ENCODE measurements at regions not wholly inside any gene's neighbourhood (a gene's known extent, or its start where the extent isn't known, plus 50 kb on each side); places are given as distances from the start of the nearest gene placed in this dataset.
"Not testable (repeated sequence)": the region's sequence is repeated elsewhere in the genome, so short reads cannot be mapped to it uniquely, and the experiment has no call there.

- Histone ChIP-seq H3K27ac (replicated peaks) (no peak overlapping the region), H3K27me3 (ENCODE audit: insufficient read depth, poor library complexity, severe bottlenecking) (no peaks in the 10 kb centered on the region), H3K4me3 (replicated peaks; ENCODE audit: insufficient read depth, low read length) (no peak overlapping the region)
- no peak for DNase-seq (ENCODE audit: low read depth in 1 of 2, low spot score in 1 of 2)
- TF ChIP-seq GABPA (IDR thresholded peaks at IDR 0.05; ENCODE audit: low read depth) (no peak), CTCF (IDR thresholded peaks at IDR 0.05; ENCODE audit: insufficient read depth, low read length) (no peak), SPI1 (IDR thresholded peaks at IDR 0.05; ENCODE audit: borderline replicate concordance, low read depth) (no peak), POLR2AphosphoS5 (IDR thresholded peaks at IDR 0.05; ENCODE audit: low read depth) (no peak), REST (IDR thresholded peaks at IDR 0.05; ENCODE audit: insufficient replicate concordance, low read depth) (no peak)
These were observed 247.9 kb upstream of the SOX9 start for GRCh38 chr17:71872843-71873485.

GRCh38 chr17:71874773-71875172 is 246.0 kb upstream of the SOX9 start:
- not testable (repeated sequence) for H3K4me3 ChIP-seq (replicated peaks; ENCODE audit: insufficient read depth, low read length); DNase-seq (ENCODE audit: low read depth in 1 of 2, low spot score in 1 of 2); H3K27me3 ChIP-seq (ENCODE audit: insufficient read depth, poor library complexity, severe bottlenecking); H3K27ac ChIP-seq (replicated peaks)

- Histone ChIP-seq H3K27me3 (ENCODE audit: insufficient read depth, poor library complexity, severe bottlenecking) (no peaks in the 10 kb centered on the region), H3K27ac (replicated peaks) (no peak overlapping the region), H3K4me3 (replicated peaks; ENCODE audit: insufficient read depth, low read length) (no peak overlapping the region)
- TF ChIP-seq CTCF (IDR thresholded peaks at IDR 0.05; ENCODE audit: insufficient read depth, low read length), result no peak
- no peak for TF ChIP-seq POLR2AphosphoS5 (IDR thresholded peaks at IDR 0.05; ENCODE audit: low read depth)
- no peak for TF ChIP-seq SPI1 (IDR thresholded peaks at IDR 0.05; ENCODE audit: borderline replicate concordance, low read depth)
- no peak for TF ChIP-seq REST (IDR thresholded peaks at IDR 0.05; ENCODE audit: insufficient replicate concordance, low read depth)
- no peak for TF ChIP-seq GABPA (IDR thresholded peaks at IDR 0.05; ENCODE audit: low read depth)
- no peak for DNase-seq (ENCODE audit: low read depth in 1 of 2, low spot score in 1 of 2)
These were observed 242.5 kb upstream of the SOX9 start for GRCh38 chr17:71878271-71878670.

- TF ChIP-seq CTCF (IDR thresholded peaks at IDR 0.05; ENCODE audit: insufficient read depth, low read length), result no peak
- no peak for TF ChIP-seq SPI1 (IDR thresholded peaks at IDR 0.05; ENCODE audit: borderline replicate concordance, low read depth)
- TF ChIP-seq POLR2AphosphoS5 (IDR thresholded peaks at IDR 0.05; ENCODE audit: low read depth), result no peak
- no peak for TF ChIP-seq GABPA (IDR thresholded peaks at IDR 0.05; ENCODE audit: low read depth)
- no peak for TF ChIP-seq REST (IDR thresholded peaks at IDR 0.05; ENCODE audit: insufficient replicate concordance, low read depth)
- no peak for DNase-seq (ENCODE audit: low read depth in 1 of 2, low spot score in 1 of 2)
- no peak overlapping the region for H3K27ac ChIP-seq (replicated peaks)
These were observed 241.8 kb upstream of the SOX9 start for GRCh38 chr17:71878998-71879397.

More at GRCh38 chr17:71878998-71879397, 241.8 kb upstream of the SOX9 start:
- H3K4me3 ChIP-seq (replicated peaks; ENCODE audit: insufficient read depth, low read length), result no peak overlapping the region
- H3K27me3 ChIP-seq (ENCODE audit: insufficient read depth, poor library complexity, severe bottlenecking), result no peaks in the 10 kb centered on the region

All from HL-60 (cell line).